GM18502 (cell line): ENCODE measurements at regions not wholly inside any gene's neighbourhood (a gene's known extent, or its start where the extent isn't known, plus 50 kb on each side); places are given as distances from the start of the nearest gene placed in this dataset.
"Not testable (repeated sequence)": the region's sequence is repeated elsewhere in the genome, so short reads cannot be mapped to it uniquely, and the experiment has no call there.

ENCODE experiments used
- ATAC-seq: cut with Tn5 transposase; IDR thresholded peaks from one replicate; pipeline ENCODE4 v1.9.1; 2021; ENCODE audit warnings: mild to moderate bottlenecking; ENCODE audit not compliant: unreplicated experiment, poor library complexity

DNA sequence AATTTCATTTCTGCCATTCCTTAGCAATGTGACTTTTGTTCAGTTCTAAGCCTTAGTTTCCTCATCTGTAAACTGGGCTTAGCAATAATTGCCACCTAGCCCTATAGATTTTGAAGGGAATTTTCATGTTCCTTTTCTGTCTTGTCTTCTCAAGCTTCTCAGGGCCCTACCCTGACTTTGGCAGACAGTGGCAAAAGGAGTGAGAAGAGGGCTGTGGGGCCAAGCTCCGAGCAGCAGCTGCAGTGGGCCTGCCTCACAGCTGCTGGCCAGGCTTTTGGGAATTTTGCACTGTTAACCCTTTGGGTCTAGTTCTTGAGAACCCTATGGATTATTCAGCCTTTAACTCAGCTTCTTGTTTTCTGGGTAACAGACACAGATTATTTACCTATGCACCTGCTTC is 67.6 kb upstream of the IGSF1 start:
- no peak for ATAC-seq

DNA sequence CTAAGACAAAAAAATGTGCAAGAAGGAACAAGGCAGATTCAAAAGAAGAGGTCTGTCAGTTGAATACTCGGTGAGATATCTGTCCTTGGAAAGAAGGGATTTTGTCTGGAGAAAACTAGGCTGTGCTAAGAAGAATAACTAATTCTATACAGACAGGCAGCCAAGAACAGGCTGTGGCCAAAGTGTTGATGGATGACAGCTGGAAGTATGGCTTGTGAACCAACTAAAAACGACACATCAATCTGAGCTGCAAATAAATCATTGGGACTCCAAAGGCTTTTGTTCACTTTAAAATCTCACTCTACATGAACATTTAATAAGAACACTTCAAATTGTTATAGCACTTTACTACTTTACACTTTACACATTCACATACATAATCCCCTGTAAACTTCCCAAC is 70.5 kb upstream of the IGSF1 start:
- no peak for ATAC-seq

DNA sequence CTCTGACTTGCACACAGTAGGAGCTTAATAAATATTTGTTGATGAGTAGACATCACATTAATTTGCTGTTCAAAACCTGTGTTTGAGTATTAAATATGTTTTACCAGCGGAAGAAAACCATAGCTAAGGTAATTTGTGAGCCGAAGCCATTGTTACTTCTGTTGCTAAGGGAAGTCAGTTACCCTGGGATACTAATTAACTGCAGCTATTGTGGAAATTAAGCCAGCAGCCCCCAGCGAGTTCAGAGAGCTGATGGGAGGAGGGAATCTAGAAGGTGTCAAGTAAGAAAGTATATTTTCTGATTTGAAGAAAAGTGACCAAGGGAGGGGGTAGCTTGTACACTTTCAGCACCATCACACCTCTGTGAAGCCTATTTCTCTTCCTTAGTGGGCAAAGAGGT is 76.7 kb upstream of the IGSF1 start:
- no peak for ATAC-seq

DNA sequence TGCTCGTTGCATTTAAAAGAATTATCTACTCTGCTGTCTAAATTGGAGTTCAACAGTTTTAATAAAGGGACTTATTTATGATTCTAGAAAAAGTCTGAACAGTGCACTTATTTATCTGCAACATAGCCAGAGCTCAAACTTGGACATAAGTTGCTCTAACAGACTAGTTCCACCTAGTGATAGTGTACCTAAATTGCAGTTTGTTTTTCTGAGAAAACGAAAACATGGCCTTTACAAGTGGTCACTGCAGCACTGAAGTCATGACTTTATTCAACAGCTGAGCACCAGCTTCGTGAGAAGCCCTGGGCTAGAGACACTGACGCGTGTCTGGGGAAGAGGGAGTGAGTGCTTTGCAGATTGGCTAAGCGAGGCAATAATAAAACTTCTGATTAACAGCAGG is 77.3 kb upstream of the IGSF1 start:
- no peak for ATAC-seq

DNA sequence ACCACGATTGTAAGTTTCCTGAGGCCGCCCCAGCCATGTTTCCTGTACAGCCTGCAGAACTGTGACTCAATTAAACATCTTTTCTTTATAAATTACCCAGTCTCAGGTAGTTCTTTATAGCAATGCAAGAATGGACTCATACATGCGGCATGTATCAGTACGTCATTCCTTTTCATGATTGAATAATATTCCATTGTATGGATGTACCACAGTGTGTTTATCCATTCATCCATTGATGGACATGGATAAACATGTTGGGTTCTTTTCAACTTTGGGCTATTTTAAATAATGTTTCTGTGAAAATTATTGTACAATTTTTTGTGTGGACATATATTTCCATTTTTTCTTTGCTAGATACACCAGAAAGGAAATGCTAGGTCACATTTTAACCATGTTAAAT is 99.2 kb upstream of the IGSF1 start:
- no peak for ATAC-seq

DNA sequence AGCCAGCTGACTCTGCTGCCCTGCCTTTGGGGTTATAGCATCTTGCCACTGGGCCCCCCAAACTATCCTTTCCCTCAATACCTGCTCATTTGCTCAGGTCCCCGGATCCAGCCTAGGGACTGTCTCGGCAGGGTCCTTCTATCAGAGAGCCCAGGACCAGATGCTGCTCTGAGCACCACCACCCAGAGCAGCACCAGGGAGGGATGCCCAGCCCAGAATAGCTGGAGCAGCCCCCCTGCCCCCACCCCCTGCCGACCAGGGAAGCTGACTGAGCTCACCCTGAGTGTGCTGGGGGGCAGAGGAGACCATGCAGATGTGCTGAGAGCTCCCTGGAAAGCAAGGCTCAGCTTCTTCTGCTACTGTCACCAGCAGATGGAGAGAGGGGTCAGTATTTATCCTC is 103.6 kb upstream of the IGSF1 start:
- ATAC-seq, result no peak

DNA sequence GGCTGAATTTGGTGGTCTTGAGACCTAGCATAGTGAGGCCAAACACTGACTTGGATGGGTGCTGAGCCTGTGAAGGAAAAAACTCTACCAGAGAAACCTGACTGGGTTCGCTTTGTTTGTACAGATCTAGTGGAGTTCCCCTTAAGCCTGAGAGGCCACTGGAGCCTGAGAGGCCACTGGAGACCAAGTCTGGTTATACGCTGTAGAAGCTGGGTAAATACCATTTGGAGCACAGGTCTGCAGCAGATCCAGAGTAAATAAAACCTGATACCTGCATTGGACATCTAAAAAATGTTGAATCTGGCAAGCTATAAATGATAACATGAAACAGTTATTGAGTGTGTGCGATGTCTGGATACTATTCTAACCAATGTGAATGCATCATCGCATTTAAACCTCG is 104.3 kb upstream of the IGSF1 start:
- ATAC-seq, result no peak

DNA sequence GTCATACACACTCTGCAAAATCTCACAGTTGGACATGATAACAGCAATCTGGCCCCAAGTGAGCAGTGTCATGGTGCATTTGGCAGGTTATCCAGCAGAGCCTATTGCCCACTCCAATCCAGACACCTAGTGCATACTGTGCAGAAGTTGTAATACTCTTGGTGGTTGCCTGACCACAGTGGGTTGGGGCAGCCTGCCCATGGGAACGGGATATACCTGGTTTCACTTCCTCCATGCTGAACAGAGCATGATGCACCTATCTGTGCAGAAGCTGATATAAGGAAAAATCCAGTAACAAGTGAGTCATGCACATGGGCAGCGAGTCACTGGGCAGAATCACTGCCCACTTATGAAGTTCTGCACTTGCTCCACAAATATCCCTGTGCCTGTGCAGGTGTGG is 105.3 kb upstream of the IGSF1 start:
- ATAC-seq, result no peak

DNA sequence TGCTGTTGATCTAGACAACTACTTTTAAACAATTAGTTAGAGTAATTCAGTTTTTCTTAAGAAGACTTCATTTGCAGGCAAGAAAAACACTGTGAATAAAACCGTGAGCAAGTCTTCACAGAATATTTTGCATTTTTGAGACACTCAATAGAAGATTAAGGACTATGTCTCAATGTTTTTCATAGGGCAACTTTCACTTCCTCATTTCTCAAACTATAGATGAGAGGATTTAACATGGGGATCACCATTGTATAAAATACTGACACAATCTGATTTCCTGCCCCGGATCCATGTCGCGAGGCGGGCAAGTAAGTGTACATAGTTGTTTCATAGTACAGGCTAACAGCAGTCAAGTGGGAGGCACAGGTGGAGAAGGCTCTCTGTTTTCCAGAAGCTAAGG is 108.8 kb upstream of the IGSF1 start:
- no peak for ATAC-seq

DNA sequence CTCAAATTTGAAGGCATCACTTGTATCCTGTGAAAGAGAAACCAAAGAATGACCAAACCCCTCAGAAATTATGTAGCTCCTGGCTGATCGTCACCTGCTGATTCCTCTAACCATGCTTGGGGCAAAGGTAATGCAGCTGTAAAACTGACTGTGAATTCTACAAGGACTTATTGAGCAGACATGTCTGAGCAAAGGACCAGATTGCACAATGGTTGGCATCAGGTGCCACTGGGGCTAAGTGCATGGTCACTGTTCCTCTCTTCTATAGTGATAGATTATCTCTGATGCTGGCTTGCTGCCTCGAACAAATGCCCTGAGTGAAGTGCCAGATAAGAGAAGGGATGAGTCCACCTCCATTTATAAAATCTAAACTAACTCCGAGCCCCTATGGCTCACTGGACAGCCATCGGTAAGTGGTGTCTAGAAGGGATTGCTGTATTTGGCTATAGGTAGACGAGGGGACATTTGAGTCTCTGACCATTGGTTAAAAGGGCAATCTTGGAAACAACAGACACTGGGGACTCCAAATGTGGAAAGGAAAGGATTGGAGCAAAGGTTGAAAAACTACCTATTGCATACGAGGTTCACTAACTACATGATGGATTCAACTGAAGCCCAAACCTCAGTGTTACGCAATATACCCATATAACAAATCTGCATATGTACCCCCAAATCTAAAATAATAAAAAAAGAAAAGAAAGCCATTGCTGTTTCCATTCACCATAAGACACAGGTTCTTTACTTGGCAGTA is 110.7 kb upstream of the IGSF1 start:
- no peak for ATAC-seq

DNA sequence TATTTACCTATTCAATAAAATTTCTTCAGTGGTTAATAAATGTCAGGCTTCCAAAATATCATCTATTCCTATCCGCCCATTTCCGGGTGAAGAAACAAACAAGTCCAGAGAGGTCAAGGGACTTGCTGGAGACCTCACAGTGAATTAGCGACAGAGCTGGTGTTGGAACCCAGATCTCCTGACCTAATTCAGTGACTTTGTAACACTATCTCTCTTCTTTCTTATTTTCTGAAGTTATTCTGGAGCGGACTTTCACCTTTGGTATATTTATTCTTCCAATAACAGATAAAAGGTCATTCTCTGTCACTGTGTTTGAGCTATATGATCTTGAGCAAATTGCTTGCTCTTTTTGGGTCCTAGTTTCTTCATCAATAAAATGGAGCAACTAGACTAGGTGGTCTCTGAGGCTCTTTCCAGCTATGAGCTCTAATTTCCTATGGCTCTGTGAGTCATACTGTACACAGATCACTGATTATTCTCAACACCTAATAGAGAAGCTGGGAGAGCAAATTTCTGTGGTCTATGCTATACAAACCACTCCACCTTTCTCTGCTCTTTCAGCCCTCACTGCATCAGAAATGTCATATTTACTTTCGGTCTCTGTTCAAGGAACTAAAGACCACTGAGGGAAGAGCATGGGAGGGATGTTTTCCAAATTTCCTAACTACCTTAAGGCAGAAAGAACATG is 113.2 kb upstream of the IGSF1 start:
- no peak for ATAC-seq

DNA sequence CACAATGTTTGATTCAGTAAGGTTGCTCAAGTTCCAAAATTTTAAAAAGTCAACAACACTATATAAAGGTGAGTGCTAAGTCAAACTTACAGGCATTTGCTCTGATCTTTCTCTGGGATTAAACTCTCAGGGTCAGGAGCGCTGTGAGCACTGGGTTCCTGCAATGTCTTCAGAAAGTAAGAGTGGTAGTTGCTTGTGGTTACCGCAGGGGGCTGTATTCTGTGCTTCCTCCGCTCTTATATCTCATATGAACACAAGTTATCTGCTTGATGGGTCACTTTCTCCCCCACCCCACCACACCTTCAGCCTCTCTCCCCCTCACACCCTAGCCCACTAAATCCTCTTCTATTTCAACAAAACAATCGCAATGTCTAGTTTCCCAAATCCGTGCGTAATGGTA is 116.4 kb upstream of the IGSF1 start:
- peak; percentile 68 for ATAC-seq

DNA sequence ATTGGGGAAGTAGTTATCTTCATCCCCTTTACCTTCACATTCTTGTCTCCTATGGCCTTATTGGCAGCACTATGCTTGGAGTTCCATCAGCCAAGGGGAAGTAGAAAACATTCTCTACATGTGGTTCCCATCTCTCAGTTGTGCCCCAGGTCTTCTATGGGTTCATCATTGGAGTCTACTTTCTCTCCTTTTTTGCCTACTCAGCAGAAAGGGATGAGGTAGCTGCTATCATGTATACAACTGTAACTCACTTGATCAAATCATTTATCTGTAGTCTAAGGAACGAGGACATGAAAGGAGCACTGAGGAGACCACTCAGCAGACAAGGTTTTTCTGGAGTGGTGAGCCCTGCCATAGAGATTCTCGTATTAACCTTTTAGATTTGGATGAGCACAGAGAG is 119.0 kb upstream of the OR13H1 start:
- ATAC-seq, result no peak

DNA sequence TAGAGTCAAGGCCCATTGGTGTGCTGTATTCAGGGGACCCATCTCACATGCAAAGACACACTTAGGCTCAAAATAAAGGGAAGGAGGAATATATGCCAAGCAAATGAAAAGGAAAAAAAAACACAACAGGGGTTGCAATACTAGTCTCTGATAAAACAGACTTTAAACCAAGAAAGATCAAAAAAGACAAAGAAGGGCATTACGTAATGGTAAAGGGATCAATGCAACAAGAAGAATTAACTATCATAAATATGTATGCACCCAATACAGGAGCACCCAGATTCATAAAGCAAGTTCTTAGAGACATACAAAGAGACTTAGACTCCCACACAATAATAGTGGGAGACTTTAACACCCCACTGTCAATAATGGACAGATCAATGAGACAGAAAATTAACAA is 113.4 kb upstream of the OR13H1 start:
- not testable (repeated sequence) for ATAC-seq

DNA sequence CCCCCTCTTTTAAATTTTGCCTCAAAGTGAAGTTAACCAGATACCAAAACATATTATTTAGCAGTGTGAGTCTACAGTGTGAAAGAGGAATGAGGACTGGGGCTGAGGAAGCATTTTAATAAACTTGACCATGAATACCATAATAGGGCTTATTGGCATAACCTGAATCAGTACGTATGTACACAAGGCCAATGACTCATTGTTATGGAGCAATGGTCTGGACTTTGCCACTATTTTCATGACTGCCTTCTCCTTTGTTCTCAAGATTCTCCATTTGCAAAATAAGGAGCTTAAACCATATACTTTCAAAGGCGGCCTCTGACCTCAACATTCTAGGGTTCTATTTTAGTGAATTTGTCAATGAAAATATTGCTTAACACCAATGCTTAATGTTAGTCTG is 102.8 kb upstream of the OR13H1 start:
- ATAC-seq, result no peak

DNA sequence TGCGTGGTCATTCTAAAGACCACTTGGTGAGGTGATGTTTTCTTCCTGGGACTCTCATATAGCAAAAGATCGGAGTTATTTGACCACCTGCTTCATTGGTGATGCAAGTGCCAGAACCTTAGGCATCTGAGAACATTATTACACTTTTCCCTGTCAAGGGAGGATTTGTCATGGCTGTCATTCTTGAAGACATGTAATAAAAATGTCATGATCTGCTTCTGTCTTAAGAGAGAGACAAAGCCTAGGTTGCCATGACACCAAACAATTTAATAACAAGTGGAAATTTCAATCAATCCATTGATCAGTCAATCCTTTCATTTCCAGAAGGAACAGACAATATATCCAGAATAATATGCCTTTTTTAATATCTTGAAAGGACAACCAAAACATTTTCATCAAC is 97.9 kb upstream of the OR13H1 start:
- no peak for ATAC-seq

DNA sequence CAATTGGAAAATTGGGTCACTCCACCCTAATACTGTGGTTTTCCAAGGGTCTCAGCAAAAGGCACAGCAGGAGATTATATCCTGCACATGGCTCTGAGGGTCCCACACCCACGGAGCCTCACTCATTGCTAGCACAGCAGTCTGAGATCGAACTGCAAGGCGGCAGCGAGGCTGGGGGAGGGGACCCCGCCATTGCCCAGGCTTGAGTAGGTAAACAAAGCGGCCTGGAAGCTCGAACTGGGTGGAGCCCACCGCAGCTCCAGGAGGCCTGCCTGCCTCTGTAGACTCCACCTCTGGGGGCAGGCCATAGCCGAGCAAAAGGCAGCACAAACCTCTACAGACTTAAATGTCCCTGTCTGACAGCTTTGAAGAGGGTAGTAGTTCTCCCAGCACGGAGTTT is 82.0 kb upstream of the OR13H1 start:
- ATAC-seq, result not testable (repeated sequence)

DNA sequence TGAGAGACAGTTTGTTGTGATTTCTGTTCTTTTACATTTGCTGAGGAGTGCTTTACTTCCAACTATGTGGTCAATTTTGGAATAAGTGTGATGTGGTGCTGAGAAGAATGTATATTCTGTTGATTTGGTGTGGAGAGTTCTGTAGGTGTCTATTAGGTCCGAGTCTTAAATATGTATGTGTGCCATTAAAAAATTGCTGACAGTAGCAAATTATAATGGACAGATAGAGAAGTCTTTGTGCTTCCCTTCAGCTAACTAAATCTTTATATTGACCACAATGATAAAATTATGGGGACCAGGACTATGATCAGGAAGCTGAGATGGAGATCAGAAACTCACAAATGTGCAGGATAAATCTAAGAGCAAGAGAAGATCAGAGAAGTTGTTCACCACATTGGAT is 70.1 kb upstream of the OR13H1 start:
- ATAC-seq, result not testable (repeated sequence)

DNA sequence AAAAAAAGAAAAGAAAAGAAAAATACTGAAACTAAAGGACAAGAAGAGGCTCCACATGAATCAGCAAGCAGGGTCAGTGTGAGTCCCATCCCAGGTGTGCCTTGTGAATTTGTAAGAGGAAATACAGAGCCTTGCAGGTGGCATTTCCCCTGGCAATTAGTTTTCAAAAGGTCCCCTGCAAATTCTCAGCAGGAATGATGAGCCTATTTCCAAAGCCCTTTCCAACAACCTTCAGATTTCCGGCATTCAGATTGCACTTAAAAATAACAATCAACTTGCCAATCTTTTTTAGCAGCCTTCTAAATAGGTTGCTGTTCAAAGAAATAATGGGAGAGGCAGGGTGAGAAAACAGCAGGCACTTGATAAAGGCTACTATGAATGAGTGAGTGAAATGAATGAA is 66.4 kb upstream of the OR13H1 start:
- ATAC-seq, result no peak
